Erythroblast (primary cell): ENCODE measurements at regions not wholly inside any gene's neighbourhood (a gene's known extent, or its start where the extent isn't known, plus 50 kb on each side); places are given as distances from the start of the nearest gene placed in this dataset.

Experiments
- GATA1 ChIP-seq: IDR thresholded peaks from 2 replicates; pipeline ENCODE4 v1.6.1; 2011; ENCODE audit warnings: low read depth, mild to moderate bottlenecking, control low read depth, low read length, moderate library complexity
- POLR2A ChIP-seq: IDR thresholded peaks from 2 replicates; pipeline ENCODE4 v1.6.1; 2011; ENCODE audit warnings: mild to moderate bottlenecking, low read length

- TF ChIP-seq POLR2A (no peak), GATA1 (no peak)
Observed at GRCh38 chr4:187814737-187815465, 180.7 kb upstream of the ZFP42 start.
